GM18858 (cell line): ENCODE measurements at regions not wholly inside any gene's neighbourhood (a gene's known extent, or its start where the extent isn't known, plus 50 kb on each side); places are given as distances from the start of the nearest gene placed in this dataset.

Experiments used
- ATAC-seq: cut with Tn5 transposase; IDR thresholded peaks from one replicate; pipeline ENCODE4 v1.9.1; 2021; ENCODE audit not compliant: unreplicated experiment

GRCh38 chr2:5039241-5039975 is 652.8 kb upstream of the SOX11 start:
- ATAC-seq: no peak

DNA sequence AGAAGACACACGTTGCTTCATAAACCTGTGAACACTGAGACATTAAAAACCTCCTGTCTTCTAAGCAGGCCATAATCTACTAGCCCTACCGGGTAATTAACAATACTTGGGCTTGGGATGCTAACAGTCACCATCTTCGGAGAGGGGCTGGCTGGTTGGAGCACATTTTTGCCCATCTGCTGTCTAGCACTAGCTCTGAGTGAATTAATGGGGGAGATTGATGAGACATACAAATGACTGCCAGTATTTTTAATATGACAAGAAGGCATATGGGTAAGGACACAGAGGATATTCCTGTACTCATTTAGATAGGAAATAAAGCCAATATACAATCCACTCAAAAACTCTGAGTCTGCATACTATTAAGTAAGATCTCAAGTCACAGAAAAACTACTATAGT is 651.6 kb upstream of the SOX11 start:
- ATAC-seq: no peak

DNA sequence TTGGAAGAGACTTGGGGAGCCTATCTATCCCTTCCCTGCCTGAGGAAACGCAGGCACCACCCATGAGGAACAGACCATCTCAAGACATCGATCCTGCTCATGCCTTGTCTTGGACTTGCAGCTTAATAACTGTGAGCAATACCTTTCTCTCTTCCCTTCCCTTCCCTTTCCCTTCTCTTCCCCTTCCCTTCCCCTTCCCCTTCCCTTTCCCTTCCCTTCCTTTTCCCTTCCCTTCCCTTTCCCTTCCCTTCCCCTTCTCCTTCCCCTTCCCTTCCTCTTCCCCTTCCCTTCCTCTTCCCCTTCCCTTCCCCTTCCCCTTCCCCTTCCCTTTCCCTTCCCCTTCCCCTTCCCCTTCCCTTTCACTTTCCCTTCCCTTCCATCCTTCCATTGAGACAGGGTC is 650.7 kb upstream of the SOX11 start:
- no peak for ATAC-seq

DNA sequence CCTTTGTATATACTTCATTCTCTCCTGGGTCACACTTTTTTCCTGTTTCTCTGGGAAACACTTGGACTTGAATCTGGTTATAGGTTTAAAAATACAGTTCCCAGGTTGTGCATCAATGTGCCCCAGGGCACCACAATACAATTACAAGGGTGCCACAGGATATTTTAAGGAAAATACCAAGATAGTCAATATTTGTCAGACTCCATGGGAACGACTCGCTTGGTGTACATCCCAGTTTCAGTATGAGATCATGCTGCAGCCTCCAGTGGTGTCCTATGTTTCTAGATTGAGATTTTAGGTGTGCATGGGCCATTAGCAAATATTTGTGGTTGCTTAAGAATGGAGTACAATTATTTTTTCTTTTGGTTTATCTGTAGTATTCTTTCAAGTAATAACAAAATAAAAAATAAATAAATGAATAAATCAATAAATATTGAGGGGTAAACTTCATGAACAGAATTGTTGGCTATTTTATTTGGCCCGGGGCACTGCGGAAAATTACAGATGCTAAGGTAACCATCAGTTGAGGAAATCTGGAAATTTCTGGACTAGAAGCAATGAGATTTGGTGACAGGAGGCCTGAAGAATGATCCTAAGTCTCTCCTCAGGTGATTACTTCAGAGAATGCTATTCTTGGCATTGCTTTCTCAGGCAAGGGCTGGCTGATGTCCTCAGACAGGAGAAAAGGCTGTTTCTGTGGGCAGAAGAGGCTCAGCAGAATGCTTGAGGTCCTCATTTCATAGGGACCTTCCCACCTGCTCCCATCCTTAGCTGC is 649.3 kb upstream of the SOX11 start:
- no peak for ATAC-seq

DNA sequence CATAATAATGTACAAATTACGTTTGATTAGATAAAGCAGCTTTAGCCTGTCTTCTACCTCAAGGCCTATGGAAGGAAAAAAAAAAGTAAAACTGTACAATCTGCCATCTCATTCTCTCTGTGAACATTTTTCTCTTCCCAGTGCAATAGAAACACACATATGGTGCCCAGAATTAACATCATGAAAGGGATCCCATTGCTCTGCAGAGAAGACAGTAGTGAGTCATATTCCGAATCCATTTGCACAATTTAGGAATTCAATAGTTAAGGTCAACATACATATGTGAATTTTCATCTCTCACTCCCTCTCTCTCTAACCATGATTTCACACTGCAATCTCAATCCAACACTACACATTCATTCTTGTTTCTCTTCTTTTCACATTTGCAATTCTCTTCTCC is 640.9 kb upstream of the SOX11 start:
- ATAC-seq: no peak

DNA sequence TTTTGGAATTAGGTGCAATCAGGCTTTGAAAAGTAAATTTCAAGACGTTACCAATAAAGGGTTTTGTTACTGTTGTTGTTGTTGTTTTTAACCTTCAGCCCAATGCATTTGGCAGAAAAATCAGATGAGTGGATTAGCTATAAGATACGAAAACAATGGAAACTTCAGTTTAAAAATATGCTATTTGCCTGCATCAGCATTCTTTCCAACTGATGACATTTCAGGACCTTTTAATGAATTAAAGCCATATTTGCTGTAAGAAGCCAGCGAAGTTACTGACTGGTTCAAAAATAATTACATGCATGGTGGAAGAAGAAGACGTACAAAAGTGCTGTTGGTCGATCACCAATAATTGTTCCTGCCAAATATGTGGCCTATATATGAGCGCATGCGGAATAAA is 639.3 kb upstream of the SOX11 start:
- ATAC-seq: no peak

GRCh38 chr2:5057891-5058351 is 634.3 kb upstream of the SOX11 start:
- no peak for ATAC-seq

DNA sequence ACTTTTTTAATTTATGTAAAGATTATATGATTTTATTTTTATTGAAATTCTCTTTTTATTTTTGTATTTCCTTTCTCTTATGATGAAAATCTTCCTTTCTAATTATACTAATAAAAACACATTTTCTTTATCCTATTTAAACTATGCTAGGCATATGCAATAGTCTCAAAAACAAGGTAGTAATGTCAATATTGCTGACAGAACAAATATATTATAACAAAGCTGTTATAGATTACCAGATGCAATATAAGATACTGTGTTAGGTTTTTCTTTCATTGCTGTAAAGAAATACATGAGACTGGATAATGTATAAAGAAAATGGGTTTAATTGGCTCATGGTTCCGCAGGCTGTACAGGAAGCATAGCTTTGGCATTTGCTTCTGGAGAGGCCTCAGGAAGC is 631.2 kb upstream of the SOX11 start:
- ATAC-seq: no peak

GRCh38 chr2:5064687-5065086 is 627.5 kb upstream of the SOX11 start:
- no peak for ATAC-seq

GRCh38 chr2:5067816-5068215 is 624.4 kb upstream of the SOX11 start:
- no peak for ATAC-seq

DNA sequence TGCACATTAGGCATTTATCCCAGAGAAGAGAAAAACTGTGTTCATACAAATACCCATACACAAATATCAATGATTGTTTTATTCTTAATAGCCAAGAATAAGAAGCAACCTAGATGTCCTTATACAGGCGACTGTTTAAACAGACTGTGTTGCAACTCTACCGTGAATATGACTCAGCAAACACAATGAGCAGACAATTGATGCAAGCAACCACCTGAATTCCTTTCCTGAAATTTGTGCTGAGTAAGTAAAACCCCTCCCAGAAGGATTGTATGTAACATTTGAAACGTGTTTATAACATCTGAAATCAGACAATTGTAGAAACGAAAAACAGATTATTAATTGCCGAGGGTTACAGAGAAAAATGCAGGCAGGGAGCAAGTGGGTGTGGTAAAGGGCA is 621.9 kb upstream of the SOX11 start:
- no peak for ATAC-seq

GRCh38 chr2:5074733-5075132 is 617.5 kb upstream of the SOX11 start:
- no peak for ATAC-seq

DNA sequence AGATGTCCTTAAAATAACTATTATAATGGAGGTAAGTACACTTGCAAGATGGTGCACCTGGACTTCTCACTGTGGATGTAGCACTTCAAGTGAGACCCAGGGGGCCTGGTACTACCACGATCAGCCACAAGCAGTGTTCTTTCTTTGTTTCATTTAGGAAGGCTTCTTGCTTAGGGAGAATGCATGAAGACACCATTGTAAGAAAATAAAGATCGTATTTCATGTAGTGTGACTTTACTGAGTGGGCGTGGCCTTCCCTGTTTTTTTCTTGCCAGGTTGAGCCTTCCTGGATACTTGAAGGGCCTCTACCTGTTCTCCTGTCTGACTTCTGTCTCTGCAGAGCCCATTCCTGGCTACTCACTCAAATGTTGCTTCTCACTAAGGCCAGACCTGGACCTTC is 615.6 kb upstream of the SOX11 start:
- no peak for ATAC-seq

DNA sequence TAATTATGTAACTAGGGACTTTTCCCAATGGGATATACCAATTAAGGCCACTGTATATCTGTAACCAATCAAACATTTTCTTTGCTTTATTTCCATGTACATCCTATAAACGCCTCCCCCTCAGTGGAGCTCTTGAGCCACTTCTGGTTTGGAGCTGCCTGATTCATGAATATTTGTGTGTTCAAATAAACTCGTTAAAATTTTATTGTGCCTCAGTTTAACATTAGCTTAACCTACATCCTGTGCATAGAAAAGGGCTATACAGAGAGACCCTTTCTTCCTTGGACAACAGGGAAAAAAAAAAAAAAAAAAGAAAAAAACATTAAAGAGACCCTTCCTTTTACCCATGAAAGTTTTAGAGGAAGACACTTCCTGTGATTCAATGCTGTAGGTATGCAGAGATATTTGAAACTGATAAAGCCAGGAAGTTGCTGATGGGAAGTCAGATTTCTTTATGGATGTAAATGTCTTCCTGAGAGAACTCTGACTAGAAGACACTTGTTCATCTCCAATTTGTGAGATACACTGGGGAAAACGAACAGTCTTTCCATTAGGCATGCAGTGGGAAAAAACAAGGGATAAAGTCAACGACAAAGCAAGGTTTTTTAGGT is 614.6 kb upstream of the SOX11 start:
- ATAC-seq: no peak

DNA sequence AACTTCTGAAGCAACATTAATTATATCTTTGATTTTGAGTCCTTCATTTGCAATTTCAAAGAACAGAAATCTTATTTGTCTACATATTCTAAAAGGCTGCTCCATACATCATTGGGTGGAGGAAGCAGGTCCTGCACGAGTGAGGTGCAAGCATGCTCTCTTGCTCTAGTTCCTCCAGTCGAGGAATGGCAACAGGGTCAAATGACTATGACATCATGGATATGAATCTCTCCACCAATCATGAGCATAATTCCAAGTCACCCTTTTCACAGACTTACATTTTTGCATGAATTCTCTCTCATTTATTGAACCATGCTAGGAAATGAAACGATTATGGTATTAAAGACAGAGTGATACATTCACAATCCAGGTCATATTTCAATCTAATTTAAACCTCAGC is 608.8 kb upstream of the SOX11 start:
- no peak for ATAC-seq

- ATAC-seq: no peak
Observed at GRCh38 chr2:5089409-5089808, 602.8 kb upstream of the SOX11 start.

GRCh38 chr2:5093056-5093455 is 599.1 kb upstream of the SOX11 start:
- no peak for ATAC-seq

DNA sequence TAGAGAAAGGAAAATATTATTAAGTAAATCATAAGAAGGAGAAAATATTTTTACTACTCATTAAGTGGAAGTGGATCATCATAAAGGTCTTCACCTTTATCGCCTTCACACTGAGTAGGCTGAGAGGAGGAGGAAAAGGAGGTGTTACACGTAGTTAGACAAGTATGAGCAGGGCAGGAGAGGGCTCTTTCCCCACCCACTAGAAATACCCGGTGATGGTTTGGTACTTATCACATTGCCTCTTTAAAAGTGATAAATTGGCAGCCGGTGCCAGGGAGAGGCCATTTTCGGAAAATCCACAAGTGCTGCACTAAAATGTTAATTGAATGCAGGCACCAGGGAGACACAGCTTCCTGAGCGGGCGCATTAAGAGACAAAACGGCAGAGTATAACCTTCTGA is 598.7 kb upstream of the SOX11 start:
- no peak for ATAC-seq

- no peak for ATAC-seq
Observed at GRCh38 chr2:5094192-5094591, 598.0 kb upstream of the SOX11 start.

DNA sequence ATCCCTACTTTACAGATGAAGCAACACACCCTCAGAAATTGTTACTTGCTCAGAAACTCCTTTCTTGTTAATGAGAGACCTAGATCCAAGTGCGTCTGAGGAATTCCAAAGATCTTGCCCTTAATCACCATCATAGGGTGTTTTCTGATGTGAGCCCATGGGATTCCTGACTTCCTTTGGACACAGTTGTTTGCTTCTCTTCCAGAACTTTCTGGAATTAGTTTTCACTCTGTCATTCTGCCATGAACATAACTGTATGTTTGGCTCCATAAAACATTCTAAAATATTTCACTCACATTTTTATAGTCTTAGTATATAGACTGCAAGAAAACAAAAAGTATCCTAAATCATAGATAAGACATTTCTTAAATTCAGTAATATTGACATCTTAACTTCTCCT is 593.9 kb upstream of the SOX11 start:
- no peak for ATAC-seq

- no peak for ATAC-seq
Observed at GRCh38 chr2:5102823-5103222, 589.4 kb upstream of the SOX11 start.

DNA sequence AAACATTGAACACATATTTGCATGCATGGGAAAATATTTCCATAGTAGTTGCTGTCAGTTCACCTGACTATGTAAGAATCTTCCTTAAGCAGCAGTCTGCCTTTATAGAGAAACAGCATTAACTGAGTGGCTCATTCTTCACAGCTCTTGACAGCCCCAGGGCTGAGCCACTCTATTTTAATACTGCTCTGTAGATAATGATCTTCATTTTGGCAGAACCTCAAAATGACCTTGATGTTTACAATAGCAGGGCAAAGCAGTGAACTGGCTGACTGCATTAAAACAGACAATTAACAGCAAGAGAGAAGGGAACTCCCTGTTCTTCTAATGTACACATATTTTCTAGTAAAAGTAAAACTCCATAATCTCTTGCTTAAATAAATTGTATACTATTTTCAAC is 580.6 kb upstream of the SOX11 start:
- ATAC-seq: no peak
